Neural progenitor cell (in vitro differentiated cells): ENCODE measurements at regions not wholly inside any gene's neighbourhood (a gene's known extent, or its start where the extent isn't known, plus 50 kb on each side); places are given as distances from the start of the nearest gene placed in this dataset.

ENCODE experiments used
- CTCF ChIP-seq: fragments of 200-600 bp; sonication (generic); IDR thresholded peaks from 2 replicates; pipeline ENCODE4 v1.5.1; 2017; ENCODE audit warnings: antibody characterized with exemption, mild to moderate bottlenecking
- EZH2 ChIP-seq: fragments of 200-600 bp; sonication (generic); IDR thresholded peaks from 2 replicates; pipeline ENCODE4 v1.6.1; 2017; ENCODE audit warnings: antibody characterized with exemption, mild to moderate bottlenecking, moderate library complexity
- EZH2phosphoT487 ChIP-seq: fragments of 200-600 bp; sonication (generic); IDR thresholded peaks from 2 replicates; pipeline ENCODE4 v1.6.1; 2017; ENCODE audit warnings: antibody characterized with exemption

GRCh38 chr3:135451037-135451785, 514.3 kb upstream of the PPP2R3A start:
- TF ChIP-seq EZH2 (no peak), CTCF (no peak), EZH2phosphoT487 (no peak)
